Calu3 (cell line): ENCODE measurements at regions not wholly inside any gene's neighbourhood (a gene's known extent, or its start where the extent isn't known, plus 50 kb on each side); places are given as distances from the start of the nearest gene placed in this dataset.

Source experiments
- BruUV-seq: library from RNA; stranded (reverse); fragments of 400-500 nt; replicated peaks from 2 replicates; lab custom pipeline; 2021; lab: Mats Ljungman, UMichigan
- CTCF ChIA-PET: fragments of 300-600 bp; sonication (Branson Sonifier 250); formaldehyde crosslinking; loops from one replicate; lab custom pipeline; 2022; ENCODE audit warnings: antibody characterized with exemption; lab: Charles Lee
- DNase-seq: peaks from one replicate; pipeline ENCODE4 v3.0.0; 2022
- H3K27ac Mint-ChIP-seq: one replicate; pipeline ENCODE4 v1.8.0; 2022; ENCODE audit warnings: mixed read lengths; ENCODE audit not compliant: unreplicated experiment
- H3K27me3 Mint-ChIP-seq: one replicate; pipeline ENCODE4 v1.8.0; 2022; ENCODE audit warnings: mixed read lengths; ENCODE audit not compliant: unreplicated experiment
- H3K36me3 Mint-ChIP-seq: one replicate; pipeline ENCODE4 v1.8.0; 2022; ENCODE audit warnings: mild to moderate bottlenecking, moderate library complexity, mixed read lengths; ENCODE audit not compliant: insufficient read depth, unreplicated experiment
- H3K4me1 Mint-ChIP-seq: one replicate; pipeline ENCODE4 v1.8.0; 2022; ENCODE audit warnings: mild to moderate bottlenecking, low read depth, mixed read lengths; ENCODE audit not compliant: unreplicated experiment
- H3K4me3 Mint-ChIP-seq: one replicate; pipeline ENCODE4 v1.8.0; 2022; ENCODE audit warnings: mild to moderate bottlenecking, low read depth, moderate library complexity, mixed read lengths; ENCODE audit not compliant: unreplicated experiment
- H3K9me3 Mint-ChIP-seq: one replicate; pipeline ENCODE4 v1.8.0; 2022; ENCODE audit warnings: low read depth, mixed read lengths; ENCODE audit not compliant: unreplicated experiment
- intact Hi-C: fragments of 100-400 bp; cut with micrococcal nuclease; formaldehyde crosslinking; loops from one replicate; pipeline ENCODE4 v1.10.0; 2022; ENCODE audit not compliant: unreplicated experiment
- TF ChIP-seq, protein P1 (sequence below): fragments of 200-600 bp; IDR thresholded peaks from one replicate; pipeline ENCODE4 v1.8.0; 2022; ENCODE audit warnings: antibody characterized with exemption; ENCODE audit not compliant: unreplicated experiment

DNA sequence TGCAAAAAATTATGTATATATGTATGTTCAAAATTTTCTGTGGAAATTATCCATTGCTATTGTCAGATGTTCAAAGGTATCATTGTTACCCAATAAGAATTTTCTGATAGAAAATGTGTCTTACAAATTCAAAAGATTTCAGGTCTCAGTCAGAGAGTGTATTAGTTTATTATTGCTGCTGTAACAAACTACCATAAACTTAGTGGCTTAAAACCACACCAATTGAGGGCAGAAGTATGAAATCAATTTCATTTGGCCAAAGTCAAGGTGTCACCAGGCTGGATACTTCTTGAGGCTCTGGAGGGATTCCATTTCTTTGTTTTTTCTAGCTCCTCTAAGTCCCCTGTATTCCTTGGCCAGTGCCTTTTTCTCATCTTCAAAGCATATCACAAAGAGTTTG lies 914.4 kb upstream of the ROBO1 start:
- CTCF ChIA-PET = interaction anchor here (1.1 kb wide), 1 partner anchor 14 kb away, joined by 3 read pairs; no protein-coding TSS in a partner anchor
- intact Hi-C loops = loop anchor here (10.0 kb wide), 1 partner anchor 617 kb away; no protein-coding TSS in a partner anchor

DNA sequence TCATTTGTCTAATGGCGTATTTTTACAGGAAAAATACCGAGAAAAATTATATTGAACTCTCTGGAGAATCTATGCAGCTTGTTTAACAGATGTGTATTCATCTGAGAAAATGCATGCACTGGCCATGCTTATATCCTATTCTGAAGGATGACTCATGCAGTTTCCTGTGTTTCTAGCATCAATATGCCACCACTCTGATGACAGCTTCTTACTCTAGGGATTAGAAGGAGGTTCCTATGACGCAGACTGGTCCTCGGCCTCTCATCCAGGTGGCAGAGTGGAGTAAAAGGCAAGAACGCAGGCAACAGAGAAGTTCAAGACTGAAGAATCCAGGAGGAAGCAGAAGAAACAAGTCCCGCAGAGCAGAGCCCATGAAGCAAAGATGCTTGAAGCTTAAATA lies 910.0 kb upstream of the ROBO1 start:
- CTCF ChIA-PET = no interaction called here
- H3K36me3 Mint-ChIP-seq = no peaks in the 10 kb centered on the region
- no peaks in the 10 kb centered on the region for H3K27me3 Mint-ChIP-seq

More for the DNA sequence above, 914.4 kb upstream of the ROBO1 start:
- DNase-seq = no peak
- no peaks in the 10 kb centered on the region for H3K9me3 Mint-ChIP-seq
- no peak overlapping the region for H3K4me3 Mint-ChIP-seq
- no peaks in the 10 kb centered on the region for H3K27me3 Mint-ChIP-seq
- TF ChIP-seq, protein P1, sequence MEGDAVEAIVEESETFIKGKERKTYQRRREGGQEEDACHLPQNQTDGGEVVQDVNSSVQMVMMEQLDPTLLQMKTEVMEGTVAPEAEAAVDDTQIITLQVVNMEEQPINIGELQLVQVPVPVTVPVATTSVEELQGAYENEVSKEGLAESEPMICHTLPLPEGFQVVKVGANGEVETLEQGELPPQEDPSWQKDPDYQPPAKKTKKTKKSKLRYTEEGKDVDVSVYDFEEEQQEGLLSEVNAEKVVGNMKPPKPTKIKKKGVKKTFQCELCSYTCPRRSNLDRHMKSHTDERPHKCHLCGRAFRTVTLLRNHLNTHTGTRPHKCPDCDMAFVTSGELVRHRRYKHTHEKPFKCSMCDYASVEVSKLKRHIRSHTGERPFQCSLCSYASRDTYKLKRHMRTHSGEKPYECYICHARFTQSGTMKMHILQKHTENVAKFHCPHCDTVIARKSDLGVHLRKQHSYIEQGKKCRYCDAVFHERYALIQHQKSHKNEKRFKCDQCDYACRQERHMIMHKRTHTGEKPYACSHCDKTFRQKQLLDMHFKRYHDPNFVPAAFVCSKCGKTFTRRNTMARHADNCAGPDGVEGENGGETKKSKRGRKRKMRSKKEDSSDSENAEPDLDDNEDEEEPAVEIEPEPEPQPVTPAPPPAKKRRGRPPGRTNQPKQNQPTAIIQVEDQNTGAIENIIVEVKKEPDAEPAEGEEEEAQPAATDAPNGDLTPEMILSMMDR = no peak
- no peaks in the 10 kb centered on the region for H3K36me3 Mint-ChIP-seq
- BruUV-seq = no TSS peak
- H3K4me1 Mint-ChIP-seq = no peaks in the 10 kb centered on the region
- no peak overlapping the region for H3K27ac Mint-ChIP-seq

DNA sequence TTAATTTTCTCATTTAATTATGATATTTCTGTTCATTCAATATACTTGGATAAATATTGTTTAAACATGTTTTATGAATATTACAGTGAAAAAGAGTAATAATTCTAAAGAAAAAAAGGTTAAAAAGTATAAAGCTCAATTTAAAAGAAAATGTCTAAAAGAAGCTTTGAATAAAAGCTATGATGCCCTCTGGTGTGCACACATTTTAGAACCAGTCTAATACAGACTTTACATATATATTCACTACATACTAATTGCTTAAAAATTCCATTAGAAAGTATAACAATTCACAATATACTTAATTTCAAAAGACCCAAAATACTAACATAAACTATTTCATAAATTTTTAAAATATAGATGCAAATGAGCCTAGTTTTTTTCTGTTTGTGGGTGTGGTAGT lies 909.1 kb upstream of the ROBO1 start:
- Mint-ChIP-seq H3K4me3 (no peak overlapping the region), H3K36me3 (no peaks in the 10 kb centered on the region), H3K27ac (no peak overlapping the region), H3K4me1 (no peaks in the 10 kb centered on the region), H3K27me3 (no peaks in the 10 kb centered on the region), H3K9me3 (no peaks in the 10 kb centered on the region)
- DNase-seq = no peak
- TF ChIP-seq, protein P1 = no peak
- no TSS peak for BruUV-seq
- intact Hi-C loops = no loop called here
- CTCF ChIA-PET = interaction anchor here (1.4 kb wide), 1 partner anchor 1156 kb away, joined by 11 read pairs; no protein-coding TSS in a partner anchor

More for the DNA sequence above, 910.0 kb upstream of the ROBO1 start:
- Mint-ChIP-seq H3K4me1 (no peaks in the 10 kb centered on the region), H3K9me3 (no peaks in the 10 kb centered on the region), H3K4me3 (no peak overlapping the region), H3K27ac (no peak overlapping the region)
- DNase-seq = no peak
- TF ChIP-seq, protein P1 = no peak
- intact Hi-C loops = no loop called here
- no TSS peak for BruUV-seq

DNA sequence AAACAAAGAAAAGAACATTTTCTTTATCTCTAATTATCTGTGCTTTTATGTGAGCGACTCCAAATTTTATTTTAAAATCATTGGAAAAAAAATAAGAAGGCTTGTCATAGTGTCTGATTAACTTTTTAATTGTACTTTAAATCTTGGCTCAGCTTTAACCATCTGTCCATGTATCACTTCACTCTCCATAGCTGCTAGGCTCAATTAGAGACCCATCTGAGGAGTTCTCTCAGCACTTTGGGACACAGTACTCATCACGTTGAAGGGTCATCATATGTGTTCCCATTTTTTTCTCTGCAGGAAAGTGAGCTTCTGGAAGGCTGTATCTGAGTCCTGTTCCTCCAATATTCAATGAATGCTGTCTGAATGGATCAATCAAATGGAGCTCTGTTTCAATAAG lies 908.5 kb upstream of the ROBO1 start:
- intact Hi-C loops = no loop called here
- H3K4me1 Mint-ChIP-seq = no peaks in the 10 kb centered on the region
- no peak overlapping the region for H3K4me3 Mint-ChIP-seq
- BruUV-seq = no TSS peak
- TF ChIP-seq, protein P1 = no peak
- H3K27ac Mint-ChIP-seq = no peak overlapping the region
- CTCF ChIA-PET = interaction anchor here (1.4 kb wide), 1 partner anchor 1155 kb away, joined by 11 read pairs; no protein-coding TSS in a partner anchor
- no peaks in the 10 kb centered on the region for H3K9me3 Mint-ChIP-seq
- no peak for DNase-seq
- H3K36me3 Mint-ChIP-seq = no peaks in the 10 kb centered on the region
- H3K27me3 Mint-ChIP-seq = no peaks in the 10 kb centered on the region
